ENCODE measurements at regions not wholly inside any gene's neighbourhood (a gene's known extent, or its start where the extent isn't known, plus 50 kb on each side); places are given as distances from the start of the nearest gene placed in this dataset.

- intact Hi-C loops (cut with DNase I) = no loop called here
- H3K27me3 ChIP-seq = no peaks in the 10 kb centered on the region
- no peak overlapping the region for H3K4me3 ChIP-seq
- no peaks in the 10 kb centered on the region for H3K4me1 ChIP-seq
- no peak for TF ChIP-seq CTCF (IDR thresholded peaks at IDR 0.05)
- H3K9me3 ChIP-seq = no peaks in the 10 kb centered on the region
- DNase-seq = no peak
- ATAC-seq = no peak
- no peak overlapping the region for H3K27ac ChIP-seq
- no peaks in the 10 kb centered on the region for H3K36me3 ChIP-seq
Observed at GRCh38 chr2:163808406-163808805, 72.6 kb upstream of the FIGN start.

DNA sequence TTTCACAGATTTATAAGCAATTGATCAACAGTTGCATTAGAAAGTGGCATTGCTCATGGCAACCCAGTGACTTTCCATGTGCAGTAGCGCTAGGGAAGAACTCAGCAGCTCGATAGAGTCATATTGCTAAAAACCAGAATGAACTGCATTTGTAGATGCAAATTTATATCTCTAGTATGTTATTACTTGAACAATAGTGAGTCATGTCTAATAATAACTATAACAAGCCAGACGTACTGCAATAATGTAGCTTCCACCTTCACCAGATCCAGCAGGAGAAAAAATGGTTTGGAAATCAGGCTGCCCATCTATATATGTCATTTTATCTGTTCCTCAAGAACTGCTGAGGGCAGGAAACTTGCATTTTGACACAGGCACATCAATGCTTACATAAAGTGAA, 66.5 kb upstream of the FIGN start:
- Histone ChIP-seq H3K4me1 (no peaks in the 10 kb centered on the region), H3K27ac (no peak overlapping the region), H3K36me3 (no peaks in the 10 kb centered on the region), H3K27me3 (no peaks in the 10 kb centered on the region), H3K9me3 (no peaks in the 10 kb centered on the region), H3K4me3 (no peak overlapping the region)
- no peak for ATAC-seq
- intact Hi-C loops (cut with DNase I) = no loop called here
- DNase-seq = no peak
- no peak for TF ChIP-seq CTCF (IDR thresholded peaks at IDR 0.05)

DNA sequence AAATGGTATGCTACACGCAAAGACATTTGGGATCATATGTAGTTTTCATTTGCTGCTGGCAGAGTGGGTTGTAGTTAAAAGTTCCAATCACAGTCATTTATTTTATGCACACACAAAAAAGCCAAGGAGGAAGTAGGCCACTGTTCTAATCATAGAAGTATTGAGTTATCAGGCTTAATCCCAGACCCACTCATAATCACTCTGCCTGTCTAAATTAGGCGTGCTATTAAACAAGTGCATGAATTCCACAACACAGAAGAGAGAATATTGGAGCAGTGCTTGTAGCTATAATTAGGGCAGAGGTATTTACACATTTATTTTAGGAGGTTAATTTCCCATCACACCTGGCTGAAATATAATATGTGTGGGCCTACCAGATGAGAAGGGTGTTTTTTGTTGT, 65.7 kb upstream of the FIGN start:
- no peak overlapping the region for H3K27ac ChIP-seq
- intact Hi-C loops (cut with DNase I) = no loop called here
- peak; percentile 50 for ATAC-seq
- H3K27me3 ChIP-seq = no peaks in the 10 kb centered on the region
- DNase-seq = no peak
- no peaks in the 10 kb centered on the region for H3K4me1 ChIP-seq
- no peak for TF ChIP-seq CTCF (IDR thresholded peaks at IDR 0.05)
- no peaks in the 10 kb centered on the region for H3K36me3 ChIP-seq
- no peaks in the 10 kb centered on the region for H3K9me3 ChIP-seq
- no peak overlapping the region for H3K4me3 ChIP-seq

- Histone ChIP-seq H3K27me3 (no peaks in the 10 kb centered on the region), H3K27ac (no peak overlapping the region), H3K4me1 (no peaks in the 10 kb centered on the region), H3K4me3 (no peak overlapping the region), H3K36me3 (no peaks in the 10 kb centered on the region), H3K9me3 (no peaks in the 10 kb centered on the region)
- peak; percentile 53 for ATAC-seq
- intact Hi-C loops (cut with DNase I) = no loop called here
- DNase-seq = no peak
- TF ChIP-seq CTCF (IDR thresholded peaks at IDR 0.05) = no peak
Observed at GRCh38 chr2:163800951-163801381, 65.2 kb upstream of the FIGN start.

- intact Hi-C loops (cut with DNase I) = no loop called here
- H3K36me3 ChIP-seq = no peaks in the 10 kb centered on the region
- no peak for DNase-seq
- H3K9me3 ChIP-seq = no peaks in the 10 kb centered on the region
- no peak overlapping the region for H3K27ac ChIP-seq
- H3K27me3 ChIP-seq = no peaks in the 10 kb centered on the region
- H3K4me3 ChIP-seq = no peak overlapping the region
- no peak for TF ChIP-seq CTCF (IDR thresholded peaks at IDR 0.05)
- no peak for ATAC-seq
- no peaks in the 10 kb centered on the region for H3K4me1 ChIP-seq
Observed at GRCh38 chr2:163799807-163800206, 64.0 kb upstream of the FIGN start.

Data from left lung (tissue), 4 donors.